RWPE2 (cell line): ENCODE measurements at regions not wholly inside any gene's neighbourhood (a gene's known extent, or its start where the extent isn't known, plus 50 kb on each side); places are given as distances from the start of the nearest gene placed in this dataset.

ENCODE experiments used
- ATAC-seq: fragments of 200-7000 bp; cut with Tn5 transposase; 3 replicates; pipeline ENCODE4 v1.9.1; 2021; ENCODE audit warnings: low read depth
- DNase-seq: peaks from one replicate; pipeline ENCODE4 v3.0.0-alpha.2; 2020; ENCODE audit warnings: low spot score
- H3K27ac ChIP-seq: fragments of 450-650 bp; 2 replicates; pipeline ENCODE4 v1.5.1; 2017; ENCODE audit warnings: mild to moderate bottlenecking; ENCODE audit not compliant: poor library complexity, severe bottlenecking
- H3K27me3 ChIP-seq: fragments of 250-450 bp; sonication (Bioruptor Pico); 2 replicates; pipeline ENCODE4 v1.5.1; 2021; ENCODE audit warnings: mild to moderate bottlenecking, moderate library complexity; ENCODE audit not compliant: insufficient read depth, poor library complexity, severe bottlenecking
- H3K36me3 ChIP-seq: fragments of 250-450 bp; sonication (Bioruptor Pico); 2 replicates; pipeline ENCODE4 v1.5.1; 2020; ENCODE audit warnings: low read depth, mild to moderate bottlenecking, moderate library complexity
- H3K4me1 ChIP-seq: fragments of 250-450 bp; sonication (Bioruptor Pico); 2 replicates; pipeline ENCODE4 v1.5.1; 2021; ENCODE audit warnings: mild to moderate bottlenecking, moderate library complexity; ENCODE audit not compliant: insufficient read depth, poor library complexity, severe bottlenecking
- H3K4me3 ChIP-seq: fragments of 250-450 bp; sonication (Bioruptor Pico); 2 replicates; pipeline ENCODE4 v1.5.1; 2021; ENCODE audit warnings: mild to moderate bottlenecking, moderate library complexity; ENCODE audit not compliant: severe bottlenecking
- H3K9me3 ChIP-seq: fragments of 250-450 bp; sonication (Bioruptor Pico); 2 replicates; pipeline ENCODE4 v1.5.1; 2021; ENCODE audit warnings: mild to moderate bottlenecking, moderate library complexity; ENCODE audit not compliant: severe bottlenecking
- CTCF ChIP-seq: fragments of 450-650 bp; IDR thresholded peaks from one replicate; pipeline ENCODE4 v1.5.1; 2017; ENCODE audit warnings: mild to moderate bottlenecking, moderate library complexity; ENCODE audit not compliant: poor library complexity, severe bottlenecking

GRCh38 chr7:106515321-106515720 lies 145.6 kb downstream of the CCDC71L start:
- no peaks in the 10 kb centered on the region for H3K36me3 ChIP-seq
- H3K4me1 ChIP-seq, result no peaks in the 10 kb centered on the region
- no peak for DNase-seq
- no peaks in the 10 kb centered on the region for H3K9me3 ChIP-seq
- ATAC-seq, result no peak
- TF ChIP-seq CTCF, result no peak
- no peak overlapping the region for H3K4me3 ChIP-seq
- no peak overlapping the region for H3K27ac ChIP-seq
- no peaks in the 10 kb centered on the region for H3K27me3 ChIP-seq

DNA sequence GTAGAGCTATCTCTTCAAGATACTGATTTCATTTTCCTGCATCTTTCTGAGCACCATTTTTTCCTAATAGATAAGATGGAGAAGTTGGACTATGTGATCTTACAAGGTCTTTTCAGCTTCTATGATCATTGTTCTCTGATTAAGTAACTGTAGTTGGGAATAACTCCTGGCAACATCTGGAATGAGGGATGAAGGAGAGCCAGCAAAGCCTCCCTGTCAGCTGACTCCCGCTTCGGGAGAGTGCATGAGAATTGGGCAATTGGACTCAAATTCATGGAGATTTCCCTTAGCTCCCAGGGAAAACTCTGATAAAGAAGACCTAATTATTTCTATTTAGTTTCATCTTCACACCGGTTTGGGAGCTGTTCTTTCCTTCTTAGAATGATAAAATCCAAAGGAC lies 146.1 kb downstream of the CCDC71L start:
- Histone ChIP-seq H3K36me3 (no peaks in the 10 kb centered on the region), H3K27me3 (no peaks in the 10 kb centered on the region), H3K4me3 (no peak overlapping the region), H3K9me3 (no peaks in the 10 kb centered on the region), H3K4me1 (no peaks in the 10 kb centered on the region), H3K27ac (no peak overlapping the region)
- no peak for ATAC-seq
- TF ChIP-seq CTCF, result no peak
- DNase-seq, result no peak

DNA sequence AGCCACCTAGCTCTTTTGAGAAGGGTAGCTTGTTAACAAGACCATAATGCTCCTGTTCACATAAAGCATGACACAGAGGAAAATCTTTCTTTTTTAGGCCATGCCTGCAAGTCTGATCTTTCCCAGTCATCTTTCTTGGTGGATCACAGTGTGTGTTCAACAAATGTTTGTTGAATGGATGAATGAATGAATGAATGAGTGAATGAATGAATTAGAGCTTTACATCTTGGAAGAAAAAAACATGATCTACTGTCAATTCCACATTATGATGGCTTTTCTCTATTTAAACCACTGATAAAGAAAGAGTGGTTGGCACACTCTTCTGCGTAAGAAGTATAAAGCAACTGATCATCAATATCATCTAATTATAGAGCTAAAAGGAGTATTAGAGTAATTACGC lies 148.7 kb downstream of the CCDC71L start:
- no peak for ATAC-seq
- no peak overlapping the region for H3K27ac ChIP-seq
- DNase-seq, result no peak

DNA sequence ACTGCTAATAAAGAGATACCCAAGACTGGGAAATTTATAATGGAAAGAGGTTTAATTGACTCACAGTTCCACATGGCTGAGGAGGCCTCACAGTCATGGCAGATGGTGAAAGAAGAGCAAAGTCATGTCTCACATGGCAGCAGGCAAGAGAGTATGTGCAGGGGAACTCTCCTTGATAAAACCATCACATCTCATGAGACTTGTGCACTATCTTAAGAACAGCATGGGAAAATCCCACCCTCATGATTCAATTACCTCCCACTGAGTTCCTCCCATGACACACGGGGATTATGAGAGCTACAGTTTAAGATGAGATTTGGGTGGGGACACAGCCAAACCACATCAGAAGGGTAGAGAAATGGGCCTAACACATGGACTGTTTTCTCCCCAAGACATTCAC lies 156.3 kb downstream of the CCDC71L start:
- Histone ChIP-seq H3K4me3 (no peak overlapping the region), H3K27me3 (no peaks in the 10 kb centered on the region), H3K27ac (no peak overlapping the region), H3K4me1 (no peaks in the 10 kb centered on the region), H3K36me3 (no peaks in the 10 kb centered on the region), H3K9me3 (no peaks in the 10 kb centered on the region)
- TF ChIP-seq CTCF, result no peak
- DNase-seq (no peak), ATAC-seq (no peak)

More for the DNA sequence above, 148.7 kb downstream of the CCDC71L start:
- Histone ChIP-seq H3K9me3 (no peaks in the 10 kb centered on the region), H3K4me3 (no peak overlapping the region), H3K4me1 (no peaks in the 10 kb centered on the region), H3K27me3 (no peaks in the 10 kb centered on the region), H3K36me3 (no peaks in the 10 kb centered on the region)
- TF ChIP-seq CTCF, result no peak

GRCh38 chr7:106504207-106504606 lies 156.8 kb downstream of the CCDC71L start:
- ATAC-seq (no peak), DNase-seq (no peak)
- TF ChIP-seq CTCF, result no peak
- no peaks in the 10 kb centered on the region for H3K27me3 ChIP-seq
- no peak overlapping the region for H3K27ac ChIP-seq
- no peaks in the 10 kb centered on the region for H3K36me3 ChIP-seq
- H3K9me3 ChIP-seq, result no peaks in the 10 kb centered on the region
- H3K4me1 ChIP-seq, result no peaks in the 10 kb centered on the region
- no peak overlapping the region for H3K4me3 ChIP-seq
